HUES48 (cell line): ENCODE measurements at regions not wholly inside any gene's neighbourhood (a gene's known extent, or its start where the extent isn't known, plus 50 kb on each side); places are given as distances from the start of the nearest gene placed in this dataset.
"Not testable (repeated sequence)": the region's sequence is repeated elsewhere in the genome, so short reads cannot be mapped to it uniquely, and the experiment has no call there.

Source experiments
- H3K27ac ChIP-seq: one replicate; pipeline ENCODE4 v1.7.0; 2013; ENCODE audit warnings: low read depth, low read length, inconsistent platforms
- H3K27me3 ChIP-seq: 2 replicates; pipeline ENCODE4 v1.6.1; 2013; ENCODE audit warnings: mild to moderate bottlenecking, low read length; ENCODE audit not compliant: control insufficient read depth, insufficient read depth
- H3K36me3 ChIP-seq: 2 replicates; pipeline ENCODE4 v1.6.1; 2013; ENCODE audit warnings: low read length; ENCODE audit not compliant: control insufficient read depth, insufficient read depth
- H3K4me1 ChIP-seq: 2 replicates; pipeline ENCODE4 v1.6.1; 2013; ENCODE audit warnings: mild to moderate bottlenecking, low read length; ENCODE audit not compliant: control insufficient read depth, insufficient read depth
- H3K4me3 ChIP-seq: 2 replicates; pipeline ENCODE4 v1.5.1; 2013; ENCODE audit warnings: mild to moderate bottlenecking, low read depth, low read length
- H3K9ac ChIP-seq: 2 replicates; pipeline ENCODE4 v1.6.1; 2013; ENCODE audit warnings: mild to moderate bottlenecking, low read depth, low read length, moderate library complexity
- H3K9me3 ChIP-seq: 2 replicates; pipeline ENCODE4 v1.6.1; 2013; ENCODE audit warnings: low read length; ENCODE audit not compliant: control insufficient read depth, insufficient read depth

GRCh38 chr6:140009286-140009685, 634.8 kb upstream of the CITED2 start:
- no peaks in the 10 kb centered on the region for H3K27me3 ChIP-seq
- H3K9ac ChIP-seq: no peak overlapping the region
- H3K9me3 ChIP-seq: no peaks in the 10 kb centered on the region
- H3K36me3 ChIP-seq: no peaks in the 10 kb centered on the region
- no peak overlapping the region for H3K27ac ChIP-seq
- H3K4me1 ChIP-seq: no peaks in the 10 kb centered on the region
- no peak overlapping the region for H3K4me3 ChIP-seq

- Histone ChIP-seq H3K27me3 (no peaks in the 10 kb centered on the region), H3K4me1 (peaks cover 6% of the 10 kb centered on the region), H3K4me3 (no peak overlapping the region), H3K9ac (no peak overlapping the region), H3K27ac (no peak overlapping the region), H3K36me3 (no peaks in the 10 kb centered on the region), H3K9me3 (no peaks in the 10 kb centered on the region)
Observed at GRCh38 chr6:140007525-140007924, 633.1 kb upstream of the CITED2 start.

- H3K27ac ChIP-seq: peak overlapping the region; percentile 45
- H3K9me3 ChIP-seq: no peaks in the 10 kb centered on the region
- no peak overlapping the region for H3K4me3 ChIP-seq
- H3K9ac ChIP-seq: no peak overlapping the region
- no peaks in the 10 kb centered on the region for H3K36me3 ChIP-seq
- peaks cover 6% of the 10 kb centered on the region for H3K4me1 ChIP-seq
- no peaks in the 10 kb centered on the region for H3K27me3 ChIP-seq
Observed at GRCh38 chr6:140003217-140003616, 628.8 kb upstream of the CITED2 start.

- Histone ChIP-seq H3K27ac (no peak overlapping the region), H3K9ac (no peak overlapping the region), H3K4me1 (peaks cover 6% of the 10 kb centered on the region)
Observed at GRCh38 chr6:140002396-140003022, 628.1 kb upstream of the CITED2 start.

GRCh38 chr6:140001821-140002341, 627.4 kb upstream of the CITED2 start:
- no peak overlapping the region for H3K4me3 ChIP-seq
- no peak overlapping the region for H3K27ac ChIP-seq
- peaks cover 6% of the 10 kb centered on the region for H3K4me1 ChIP-seq
- no peaks in the 10 kb centered on the region for H3K27me3 ChIP-seq
- H3K9me3 ChIP-seq: no peaks in the 10 kb centered on the region
- no peak overlapping the region for H3K9ac ChIP-seq
- H3K36me3 ChIP-seq: no peaks in the 10 kb centered on the region

More at GRCh38 chr6:140002396-140003022, 628.1 kb upstream of the CITED2 start:
- H3K4me3 ChIP-seq: no peak overlapping the region
- H3K27me3 ChIP-seq: no peaks in the 10 kb centered on the region
- no peaks in the 10 kb centered on the region for H3K9me3 ChIP-seq
- H3K36me3 ChIP-seq: no peaks in the 10 kb centered on the region

- H3K36me3 ChIP-seq: no peaks in the 10 kb centered on the region
- no peak overlapping the region for H3K9ac ChIP-seq
- peaks cover 6% of the 10 kb centered on the region for H3K4me1 ChIP-seq
- no peaks in the 10 kb centered on the region for H3K27me3 ChIP-seq
- H3K9me3 ChIP-seq: no peaks in the 10 kb centered on the region
- no peak overlapping the region for H3K27ac ChIP-seq
- no peak overlapping the region for H3K4me3 ChIP-seq
Observed at GRCh38 chr6:140001005-140001404, 626.6 kb upstream of the CITED2 start.

- not testable (repeated sequence) for H3K4me1 ChIP-seq, H3K27ac ChIP-seq, H3K36me3 ChIP-seq, H3K9ac ChIP-seq, H3K27me3 ChIP-seq, H3K9me3 ChIP-seq, H3K4me3 ChIP-seq
Observed at GRCh38 chr6:139999661-140000060, 625.2 kb upstream of the CITED2 start.

GRCh38 chr6:139998478-139998877, 624.0 kb upstream of the CITED2 start:
- not testable (repeated sequence) for H3K4me1 ChIP-seq, H3K36me3 ChIP-seq, H3K27me3 ChIP-seq, H3K9me3 ChIP-seq, H3K27ac ChIP-seq, H3K4me3 ChIP-seq, H3K9ac ChIP-seq

GRCh38 chr6:139996253-139996834, 621.9 kb upstream of the CITED2 start:
- Histone ChIP-seq H3K9ac (no peak overlapping the region), H3K36me3 (no peaks in the 10 kb centered on the region), H3K27me3 (no peaks in the 10 kb centered on the region), H3K4me3 (no peak overlapping the region), H3K27ac (no peak overlapping the region), H3K9me3 (no peaks in the 10 kb centered on the region), H3K4me1 (no peaks in the 10 kb centered on the region; the same call in 1 of the 2 replicates)

GRCh38 chr6:139994998-139995397, 620.5 kb upstream of the CITED2 start:
- Histone ChIP-seq H3K27me3 (no peaks in the 10 kb centered on the region), H3K36me3 (no peaks in the 10 kb centered on the region), H3K9me3 (no peaks in the 10 kb centered on the region), H3K4me1 (no peaks in the 10 kb centered on the region; the same call in 1 of the 2 replicates), H3K9ac (no peak overlapping the region), H3K27ac (no peak overlapping the region), H3K4me3 (no peak overlapping the region)

- Histone ChIP-seq H3K27me3 (no peaks in the 10 kb centered on the region), H3K9ac (no peak overlapping the region), H3K27ac (no peak overlapping the region), H3K4me3 (no peak overlapping the region), H3K36me3 (no peaks in the 10 kb centered on the region), H3K4me1 (no peaks in the 10 kb centered on the region; the same call in 1 of the 2 replicates), H3K9me3 (no peaks in the 10 kb centered on the region)
Observed at GRCh38 chr6:139990856-139991465, 616.5 kb upstream of the CITED2 start.
